Vagina (tissue), 2 donors: ENCODE measurements at regions not wholly inside any gene's neighbourhood (a gene's known extent, or its start where the extent isn't known, plus 50 kb on each side); places are given as distances from the start of the nearest gene placed in this dataset.

Experiments
- CTCF ChIP-seq, 3 experiments: fragments of 450-650 bp in 2 of 3; fragments of 200-600 bp in 1 of 3; sonication (generic) in 1 of 3; IDR thresholded peaks; one replicate each; pipeline ENCODE4 v1.5.1; 2017 to 2019; ENCODE audit warnings: antibody characterized with exemption in 3 of 3, mild to moderate bottlenecking in 2 of 3, moderate library complexity in 2 of 3
- POLR2A ChIP-seq, 2 donors: fragments of 450-650 bp; IDR thresholded peaks; one replicate each; pipeline ENCODE4 v1.6.1; 2017; ENCODE audit warnings: antibody characterized with exemption in 2 of 2, mild to moderate bottlenecking in 2 of 2, moderate library complexity in 2 of 2
- POLR2AphosphoS5 ChIP-seq, 2 donors: sonication (generic); formaldehyde crosslinking; IDR thresholded peaks; one replicate each; pipeline ENCODE4 v1.9.0; 2017; ENCODE audit warnings: antibody characterized with exemption in 2 of 2, mild to moderate bottlenecking in 2 of 2, low read depth in 1 of 2; ENCODE audit not compliant: insufficient read depth in 1 of 2

- no peak for TF ChIP-seq CTCF (IDR thresholded peaks at IDR 0.05)
- no peak for TF ChIP-seq POLR2A (IDR thresholded peaks at IDR 0.05)
- no peak for TF ChIP-seq POLR2AphosphoS5 (IDR thresholded peaks at IDR 0.05; ENCODE audit: insufficient read depth in 1 of 2, low read depth in 1 of 2)
Measured at GRCh38 chr2:56812432-56812831, 628.6 kb downstream of the CCDC85A start.
